Mucosa of descending colon (tissue), 3 donors: ENCODE measurements at regions not wholly inside any gene's neighbourhood (a gene's known extent, or its start where the extent isn't known, plus 50 kb on each side); places are given as distances from the start of the nearest gene placed in this dataset.
"Not testable (repeated sequence)": the region's sequence is repeated elsewhere in the genome, so short reads cannot be mapped to it uniquely, and the experiment has no call there.

Source experiments
- ATAC-seq: fragments of 200-7000 bp; cut with Tn5 transposase; one replicate; pipeline ENCODE4 v1.9.1; 2020; ENCODE audit warnings: mild to moderate bottlenecking, moderate library complexity
- DNase-seq, 3 donors: peaks; one replicate each; pipeline ENCODE4 v3.0.0-alpha.2; 2020
- H3K36me3 ChIP-seq: fragments of 200-600 bp; one replicate; pipeline ENCODE4 v1.8.0; 2021; ENCODE audit warnings: low read depth, mild to moderate bottlenecking
- H3K4me1 ChIP-seq: fragments of 200-600 bp; one replicate; pipeline ENCODE4 v1.8.0; 2021; ENCODE audit warnings: low read depth, mild to moderate bottlenecking
- H3K4me3 ChIP-seq: fragments of 200-600 bp; one replicate; pipeline ENCODE4 v1.8.0; 2021; ENCODE audit warnings: mild to moderate bottlenecking
- H3K9me3 ChIP-seq: fragments of 200-600 bp; one replicate; pipeline ENCODE4 v1.8.0; 2021; ENCODE audit warnings: mild to moderate bottlenecking
- intact Hi-C, 2 donors: fragments of 100-400 bp; cut with DNase I in 1 of 2; cut with micrococcal nuclease in 1 of 2; formaldehyde crosslinking; loops; one replicate each; pipeline versions ENCODE4 v1.11.0 to v1.11.1; 2022; cut with DNase I, micrococcal nuclease
- TF ChIP-seq, protein P1 (sequence below): fragments of 200-600 bp; IDR thresholded peaks from one replicate; pipeline ENCODE4 v1.8.0; 2022; ENCODE audit warnings: antibody characterized with exemption, mild to moderate bottlenecking
- donor health status: DM: no; HTN: no; CAD: no; lungs with moderate emphysema.
- donor health status: DM: no; HTN: no; CAD: no.
- donor health status: DM: no; HTN: yes; CAD: no.

DNA sequence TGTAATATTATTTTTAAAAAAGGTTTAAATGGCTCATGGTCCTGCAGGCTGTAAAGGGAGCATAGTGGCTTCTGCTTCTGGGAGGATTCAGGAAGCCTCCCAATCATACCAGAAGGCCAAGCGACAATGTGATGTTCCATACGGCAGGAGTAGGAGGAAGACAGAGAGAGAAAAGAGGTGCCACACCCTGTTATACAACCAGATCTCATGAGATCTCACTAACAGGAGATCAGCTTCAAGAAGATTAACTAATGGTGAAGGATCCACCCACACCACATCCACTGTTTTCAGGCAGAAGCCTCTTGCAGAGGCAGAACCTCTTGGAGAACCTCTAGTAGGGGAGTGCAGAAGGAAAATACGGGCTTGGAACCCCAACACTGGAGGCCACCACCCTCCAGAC, 103.9 kb upstream of the TEKT4 start:
- no peaks in the 10 kb centered on the region for H3K36me3 ChIP-seq
- no peaks in the 10 kb centered on the region for H3K4me1 ChIP-seq
- intact Hi-C loops: no loop called here
- no peaks in the 10 kb centered on the region for H3K9me3 ChIP-seq
- TF ChIP-seq, protein P1, sequence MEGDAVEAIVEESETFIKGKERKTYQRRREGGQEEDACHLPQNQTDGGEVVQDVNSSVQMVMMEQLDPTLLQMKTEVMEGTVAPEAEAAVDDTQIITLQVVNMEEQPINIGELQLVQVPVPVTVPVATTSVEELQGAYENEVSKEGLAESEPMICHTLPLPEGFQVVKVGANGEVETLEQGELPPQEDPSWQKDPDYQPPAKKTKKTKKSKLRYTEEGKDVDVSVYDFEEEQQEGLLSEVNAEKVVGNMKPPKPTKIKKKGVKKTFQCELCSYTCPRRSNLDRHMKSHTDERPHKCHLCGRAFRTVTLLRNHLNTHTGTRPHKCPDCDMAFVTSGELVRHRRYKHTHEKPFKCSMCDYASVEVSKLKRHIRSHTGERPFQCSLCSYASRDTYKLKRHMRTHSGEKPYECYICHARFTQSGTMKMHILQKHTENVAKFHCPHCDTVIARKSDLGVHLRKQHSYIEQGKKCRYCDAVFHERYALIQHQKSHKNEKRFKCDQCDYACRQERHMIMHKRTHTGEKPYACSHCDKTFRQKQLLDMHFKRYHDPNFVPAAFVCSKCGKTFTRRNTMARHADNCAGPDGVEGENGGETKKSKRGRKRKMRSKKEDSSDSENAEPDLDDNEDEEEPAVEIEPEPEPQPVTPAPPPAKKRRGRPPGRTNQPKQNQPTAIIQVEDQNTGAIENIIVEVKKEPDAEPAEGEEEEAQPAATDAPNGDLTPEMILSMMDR: no peak
- H3K4me3 ChIP-seq: no peak overlapping the region
- no peak for ATAC-seq
- no peak for DNase-seq

- intact Hi-C loops: no loop called here
- no peaks in the 10 kb centered on the region for H3K4me1 ChIP-seq
- ATAC-seq: no peak
- H3K9me3 ChIP-seq: no peaks in the 10 kb centered on the region
- DNase-seq: no peak
- H3K36me3 ChIP-seq: no peaks in the 10 kb centered on the region
- H3K4me3 ChIP-seq: no peak overlapping the region
- TF ChIP-seq, protein P1: no peak
These were observed 101.5 kb upstream of the TEKT4 start for GRCh38 chr2:94769733-94770132.

DNA sequence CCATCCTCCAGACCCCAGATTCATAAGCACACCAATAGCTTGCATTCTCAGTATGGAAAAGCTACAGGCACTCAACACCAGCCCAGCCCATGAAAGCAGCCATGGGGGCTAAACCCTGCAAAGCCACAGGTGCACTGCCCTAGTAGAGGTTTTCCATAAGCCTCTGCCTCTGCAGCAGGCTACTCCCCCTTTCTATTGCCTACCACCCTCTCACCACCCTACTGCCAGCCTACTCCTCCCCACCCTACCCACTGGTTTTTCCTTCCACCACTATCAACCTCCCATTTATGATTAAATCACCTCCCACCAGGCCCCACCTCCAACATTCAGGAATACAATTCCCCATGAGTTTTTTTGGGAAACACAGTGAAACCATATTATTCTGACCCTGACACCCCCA, 96.4 kb upstream of the TEKT4 start:
- DNase-seq (no peak), ATAC-seq (no peak)
- intact Hi-C loops: no loop called here
- no peaks in the 10 kb centered on the region for H3K4me1 ChIP-seq
- H3K36me3 ChIP-seq: no peaks in the 10 kb centered on the region
- H3K9me3 ChIP-seq: no peaks in the 10 kb centered on the region
- TF ChIP-seq, protein P1: no peak
- no peak overlapping the region for H3K4me3 ChIP-seq

- no peaks in the 10 kb centered on the region for H3K36me3 ChIP-seq
These were observed 95.2 kb upstream of the TEKT4 start for GRCh38 chr2:94776036-94776435.

DNA sequence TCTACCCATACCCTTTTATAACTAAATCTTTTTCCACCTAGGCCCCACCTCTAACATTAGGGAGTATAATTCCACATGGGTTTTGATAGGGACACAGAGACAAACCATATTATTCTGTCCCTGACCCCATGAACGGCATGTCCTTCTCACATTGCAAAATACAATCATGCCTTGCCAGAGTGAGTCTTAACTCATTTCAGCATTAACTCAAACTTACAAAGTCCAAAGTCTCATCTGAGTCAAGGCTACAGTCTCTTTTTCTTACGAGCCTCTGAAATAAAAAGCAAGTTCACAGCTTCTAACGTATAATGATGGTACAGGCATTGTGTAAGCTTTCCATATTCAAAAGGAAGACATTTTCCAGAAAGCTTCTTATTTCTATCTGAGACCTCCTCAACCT, 86.1 kb upstream of the TEKT4 start:
- intact Hi-C loops, H3K4me3 ChIP-seq, DNase-seq, ATAC-seq, H3K36me3 ChIP-seq, H3K9me3 ChIP-seq, H3K4me1 ChIP-seq: not testable (repeated sequence)

More at GRCh38 chr2:94776036-94776435, 95.2 kb upstream of the TEKT4 start:
- DNase-seq (no peak), ATAC-seq (no peak)
- Histone ChIP-seq H3K4me3 (no peak overlapping the region), H3K4me1 (no peaks in the 10 kb centered on the region), H3K9me3 (no peaks in the 10 kb centered on the region)
- TF ChIP-seq, protein P1: no peak
- intact Hi-C loops: no loop called here

GRCh38 chr2:94786424-94786823, 84.8 kb upstream of the TEKT4 start:
- intact Hi-C loops, H3K4me3 ChIP-seq, H3K9me3 ChIP-seq, H3K36me3 ChIP-seq, DNase-seq, ATAC-seq, H3K4me1 ChIP-seq: not testable (repeated sequence)

DNA sequence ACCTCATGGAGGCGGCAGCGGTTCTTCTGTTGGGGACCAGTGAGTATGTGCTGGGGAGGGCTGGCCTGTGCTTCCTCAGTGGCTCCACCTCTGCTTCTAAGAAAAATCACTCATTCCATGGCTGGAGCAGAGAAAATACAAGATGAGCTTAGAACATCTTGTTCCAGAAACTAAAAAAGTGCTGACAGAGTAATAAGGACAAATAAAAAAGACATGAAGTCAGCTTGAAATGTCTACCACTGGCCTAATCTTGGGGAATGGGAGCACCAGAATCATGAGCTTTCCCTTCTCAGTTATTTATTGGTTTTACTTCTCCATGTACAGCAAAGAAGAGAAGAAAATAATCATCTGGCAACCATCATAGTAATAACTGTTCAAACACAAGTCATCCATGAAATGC, 81.1 kb upstream of the TEKT4 start:
- ATAC-seq, intact Hi-C loops, H3K36me3 ChIP-seq, H3K9me3 ChIP-seq, H3K4me3 ChIP-seq, DNase-seq, H3K4me1 ChIP-seq: not testable (repeated sequence)

GRCh38 chr2:94797235-94797634, 74.0 kb upstream of the TEKT4 start:
- H3K4me3 ChIP-seq, DNase-seq, ATAC-seq, H3K36me3 ChIP-seq, H3K9me3 ChIP-seq, intact Hi-C loops, H3K4me1 ChIP-seq: not testable (repeated sequence)
